NB4 (cell line): ENCODE measurements at regions not wholly inside any gene's neighbourhood (a gene's known extent, or its start where the extent isn't known, plus 50 kb on each side); places are given as distances from the start of the nearest gene placed in this dataset.

Source experiments
- MYC ChIP-seq: IDR thresholded peaks from 2 replicates; pipeline ENCODE4 v1.6.1; 2011; ENCODE audit warnings: low read depth, low read length
- POLR2A ChIP-seq: IDR thresholded peaks from 2 replicates; pipeline ENCODE4 v1.6.1; 2011; ENCODE audit warnings: mild to moderate bottlenecking; ENCODE audit not compliant: insufficient read length; ENCODE audit errors: extremely low read depth
- TF ChIP-seq, protein P1 (sequence below): IDR thresholded peaks from 2 replicates; pipeline ENCODE4 v1.6.1; 2011; ENCODE audit warnings: low read depth, low read length
- TF ChIP-seq, protein P2 (sequence below): IDR thresholded peaks from one replicate; pipeline ENCODE4 v1.5.1; 2012; ENCODE audit warnings: low read depth, low read length

DNA sequence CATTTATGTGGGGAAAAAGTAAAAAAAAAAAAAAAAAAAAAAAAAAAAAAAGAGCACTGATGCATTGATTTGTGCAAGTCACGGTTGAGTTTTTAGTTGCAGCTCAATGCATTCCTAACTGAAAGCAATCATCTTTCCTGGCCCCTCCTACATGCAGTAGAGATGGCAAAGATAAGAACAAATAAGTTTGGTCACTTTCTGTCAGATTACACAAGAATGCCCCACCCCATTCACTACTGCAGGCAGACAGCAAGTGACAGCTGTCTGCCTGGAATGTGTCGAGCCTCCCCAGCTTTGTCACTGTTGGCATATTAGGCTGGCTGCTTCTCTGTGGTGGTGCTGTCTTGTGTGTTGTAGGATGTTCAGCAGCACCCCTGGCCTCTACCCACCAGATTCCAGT, 243.5 kb downstream of the FOXL1 start:
- no peak for TF ChIP-seq POLR2A
- TF ChIP-seq, protein P1, sequence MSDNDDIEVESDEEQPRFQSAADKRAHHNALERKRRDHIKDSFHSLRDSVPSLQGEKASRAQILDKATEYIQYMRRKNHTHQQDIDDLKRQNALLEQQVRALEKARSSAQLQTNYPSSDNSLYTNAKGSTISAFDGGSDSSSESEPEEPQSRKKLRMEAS = no peak
- TF ChIP-seq, protein P2, sequence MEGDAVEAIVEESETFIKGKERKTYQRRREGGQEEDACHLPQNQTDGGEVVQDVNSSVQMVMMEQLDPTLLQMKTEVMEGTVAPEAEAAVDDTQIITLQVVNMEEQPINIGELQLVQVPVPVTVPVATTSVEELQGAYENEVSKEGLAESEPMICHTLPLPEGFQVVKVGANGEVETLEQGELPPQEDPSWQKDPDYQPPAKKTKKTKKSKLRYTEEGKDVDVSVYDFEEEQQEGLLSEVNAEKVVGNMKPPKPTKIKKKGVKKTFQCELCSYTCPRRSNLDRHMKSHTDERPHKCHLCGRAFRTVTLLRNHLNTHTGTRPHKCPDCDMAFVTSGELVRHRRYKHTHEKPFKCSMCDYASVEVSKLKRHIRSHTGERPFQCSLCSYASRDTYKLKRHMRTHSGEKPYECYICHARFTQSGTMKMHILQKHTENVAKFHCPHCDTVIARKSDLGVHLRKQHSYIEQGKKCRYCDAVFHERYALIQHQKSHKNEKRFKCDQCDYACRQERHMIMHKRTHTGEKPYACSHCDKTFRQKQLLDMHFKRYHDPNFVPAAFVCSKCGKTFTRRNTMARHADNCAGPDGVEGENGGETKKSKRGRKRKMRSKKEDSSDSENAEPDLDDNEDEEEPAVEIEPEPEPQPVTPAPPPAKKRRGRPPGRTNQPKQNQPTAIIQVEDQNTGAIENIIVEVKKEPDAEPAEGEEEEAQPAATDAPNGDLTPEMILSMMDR = no peak
- TF ChIP-seq MYC = no peak
